NB4 (cell line): ENCODE measurements at regions not wholly inside any gene's neighbourhood (a gene's known extent, or its start where the extent isn't known, plus 50 kb on each side); places are given as distances from the start of the nearest gene placed in this dataset.

Experiments
- MYC ChIP-seq: IDR thresholded peaks from 2 replicates; pipeline ENCODE4 v1.6.1; 2011; ENCODE audit warnings: low read depth, low read length
- POLR2A ChIP-seq: IDR thresholded peaks from 2 replicates; pipeline ENCODE4 v1.6.1; 2011; ENCODE audit warnings: mild to moderate bottlenecking; ENCODE audit not compliant: insufficient read length; ENCODE audit errors: extremely low read depth
- TF ChIP-seq, protein P1 (sequence below): IDR thresholded peaks from one replicate; pipeline ENCODE4 v1.5.1; 2012; ENCODE audit warnings: low read depth, low read length
- TF ChIP-seq, protein P2 (sequence below): IDR thresholded peaks from 2 replicates; pipeline ENCODE4 v1.6.1; 2011; ENCODE audit warnings: low read depth, low read length

DNA sequence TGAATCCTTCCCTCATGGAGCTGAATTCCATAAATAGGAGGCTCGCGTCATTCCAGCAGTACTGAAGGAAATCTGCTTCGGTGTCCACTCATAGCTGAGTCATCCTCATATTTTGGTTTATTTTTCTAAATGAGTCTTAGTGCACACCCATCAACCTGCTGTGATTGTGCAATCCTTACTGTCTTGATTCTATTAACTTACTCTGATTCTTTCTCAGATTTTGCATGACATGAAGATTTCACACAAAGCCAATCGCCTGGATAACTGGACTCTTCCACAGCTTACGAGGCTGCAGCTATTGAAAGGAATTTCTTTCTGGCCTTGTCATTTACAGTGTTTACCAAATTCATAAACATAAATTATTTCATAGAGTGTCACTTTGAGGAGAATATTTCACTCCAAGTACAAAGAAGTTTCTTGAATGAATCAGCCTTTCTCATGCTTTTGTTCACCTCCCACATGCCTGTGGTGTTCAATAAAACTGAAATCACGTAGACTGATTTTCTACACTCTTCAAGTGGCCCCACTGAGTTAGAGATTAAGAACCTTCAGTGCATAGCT is 207.6 kb upstream of the SLITRK2 start:
- TF ChIP-seq, protein P1, sequence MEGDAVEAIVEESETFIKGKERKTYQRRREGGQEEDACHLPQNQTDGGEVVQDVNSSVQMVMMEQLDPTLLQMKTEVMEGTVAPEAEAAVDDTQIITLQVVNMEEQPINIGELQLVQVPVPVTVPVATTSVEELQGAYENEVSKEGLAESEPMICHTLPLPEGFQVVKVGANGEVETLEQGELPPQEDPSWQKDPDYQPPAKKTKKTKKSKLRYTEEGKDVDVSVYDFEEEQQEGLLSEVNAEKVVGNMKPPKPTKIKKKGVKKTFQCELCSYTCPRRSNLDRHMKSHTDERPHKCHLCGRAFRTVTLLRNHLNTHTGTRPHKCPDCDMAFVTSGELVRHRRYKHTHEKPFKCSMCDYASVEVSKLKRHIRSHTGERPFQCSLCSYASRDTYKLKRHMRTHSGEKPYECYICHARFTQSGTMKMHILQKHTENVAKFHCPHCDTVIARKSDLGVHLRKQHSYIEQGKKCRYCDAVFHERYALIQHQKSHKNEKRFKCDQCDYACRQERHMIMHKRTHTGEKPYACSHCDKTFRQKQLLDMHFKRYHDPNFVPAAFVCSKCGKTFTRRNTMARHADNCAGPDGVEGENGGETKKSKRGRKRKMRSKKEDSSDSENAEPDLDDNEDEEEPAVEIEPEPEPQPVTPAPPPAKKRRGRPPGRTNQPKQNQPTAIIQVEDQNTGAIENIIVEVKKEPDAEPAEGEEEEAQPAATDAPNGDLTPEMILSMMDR = no peak
- TF ChIP-seq POLR2A = no peak
- TF ChIP-seq, protein P2, sequence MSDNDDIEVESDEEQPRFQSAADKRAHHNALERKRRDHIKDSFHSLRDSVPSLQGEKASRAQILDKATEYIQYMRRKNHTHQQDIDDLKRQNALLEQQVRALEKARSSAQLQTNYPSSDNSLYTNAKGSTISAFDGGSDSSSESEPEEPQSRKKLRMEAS = no peak
- TF ChIP-seq MYC = no peak
